ENCODE measurements at regions not wholly inside any gene's neighbourhood (a gene's known extent, or its start where the extent isn't known, plus 50 kb on each side); places are given as distances from the start of the nearest gene placed in this dataset.

DNA sequence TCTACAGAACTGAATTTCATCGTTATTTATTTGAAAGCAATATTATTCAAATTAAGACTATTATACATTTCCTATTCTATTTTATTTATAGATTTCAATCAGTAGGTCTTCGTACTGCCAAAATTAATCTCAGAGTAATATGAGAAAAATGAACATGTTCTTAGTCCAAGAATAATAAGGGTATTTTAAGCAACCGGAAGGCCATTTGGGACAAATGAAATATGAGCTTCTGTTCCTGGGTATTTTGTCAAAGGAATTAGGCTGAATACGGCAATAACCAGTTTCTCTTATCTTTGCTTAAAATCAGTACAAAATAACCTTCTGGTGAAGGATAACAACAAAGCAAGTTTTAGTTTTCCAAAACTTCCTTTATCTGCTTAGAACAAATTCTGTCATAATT lies 410.3 kb upstream of the PRR16 start:
- TF ChIP-seq ZNF788 (CRISPR knock-in tag; IDR thresholded peaks at IDR 0.05; ENCODE audit: borderline replicate concordance), result no peak
- no peak for TF ChIP-seq MEF2D (CRISPR knock-in tag; IDR thresholded peaks at IDR 0.05)
- TF ChIP-seq RBFOX2 (IDR thresholded peaks at IDR 0.05; ENCODE audit: low read depth, low read length), result no peak
- no peak for TF ChIP-seq ZNF143 (CRISPR knock-in tag; IDR thresholded peaks at IDR 0.05)
- no peak for TF ChIP-seq NCOA2 (CRISPR knock-in tag; IDR thresholded peaks at IDR 0.05)
- no peak for TF ChIP-seq ZNF790 (CRISPR knock-in tag; IDR thresholded peaks at IDR 0.05; ENCODE audit: borderline replicate concordance)
- TF ChIP-seq NFYB (CRISPR knock-in tag; IDR thresholded peaks at IDR 0.05), result no peak
- TF ChIP-seq ZNF124 (CRISPR knock-in tag; IDR thresholded peaks at IDR 0.05), result no peak
- no peak for TF ChIP-seq THAP11 (CRISPR knock-in tag; IDR thresholded peaks at IDR 0.05)

All from HepG2 (cell line).